Naive thymus-derived CD8-positive, alpha-beta T cell (primary cell): ENCODE measurements at regions not wholly inside any gene's neighbourhood (a gene's known extent, or its start where the extent isn't known, plus 50 kb on each side); places are given as distances from the start of the nearest gene placed in this dataset.

ENCODE experiments used
- ATAC-seq, 2 donors: fragments of 150-1000 bp; cut with Tn5 transposase in 1 of 2; sonication (Bioruptor Pico), chemical (Tn5 transposase) in 1 of 2; 1 replicate in 1 of 2; 2 replicates in 1 of 2; pipeline ENCODE4 v1.10.0; 2021; ENCODE audit warnings: mild to moderate bottlenecking in 2 of 2, moderate library complexity in 2 of 2
- POLR2A ChIA-PET: fragments of 350-600 bp; sonication (Branson Sonifier 250); formaldehyde crosslinking; loops from one replicate; lab custom pipeline; 2021; ENCODE audit warnings: antibody characterized with exemption; lab: Charles Lee
- DNase-seq, 10 donors: peaks; one replicate each; pipeline versions ENCODE4 v3.0.0 to v3.0.0-alpha.2; 2020 to 2022
- H3K27ac Mint-ChIP-seq, 10 donors: one replicate each; pipeline ENCODE4 v1.8.0; 2020 to 2022; ENCODE audit warnings: mild to moderate bottlenecking in 10 of 10, mixed read lengths in 10 of 10, moderate library complexity in 4 of 10, inconsistent platforms in 1 of 10
- H3K27me3 Mint-ChIP-seq, 5 donors: one replicate each; pipeline ENCODE4 v1.8.0; 2021 to 2022; ENCODE audit warnings: mixed read lengths in 5 of 5
- H3K36me3 Mint-ChIP-seq, 3 donors: one replicate each; pipeline ENCODE4 v1.8.0; 2020 to 2022; ENCODE audit warnings: mixed read lengths in 3 of 3, mild to moderate bottlenecking in 2 of 3, inconsistent platforms in 1 of 3
- H3K4me1 Mint-ChIP-seq, 4 donors: one replicate each; pipeline ENCODE4 v1.8.0; 2021 to 2022; ENCODE audit warnings: mixed read lengths in 4 of 4
- H3K4me3 Mint-ChIP-seq, 10 donors: one replicate each; pipeline ENCODE4 v1.8.0; 2020 to 2022; ENCODE audit warnings: mild to moderate bottlenecking in 10 of 10, mixed read lengths in 10 of 10, moderate library complexity in 6 of 10, inconsistent platforms in 1 of 10
- H3K9me3 Mint-ChIP-seq, 9 donors: one replicate each; pipeline ENCODE4 v1.8.0; 2020 to 2022; ENCODE audit warnings: mixed read lengths in 9 of 9, mild to moderate bottlenecking in 3 of 9, inconsistent platforms in 1 of 9, moderate library complexity in 1 of 9

GRCh38 chr2:78330193-78330592, 695.3 kb upstream of the REG3G start:
- POLR2A ChIA-PET, result no interaction called here
- no peaks in the 10 kb centered on the region for H3K27me3 Mint-ChIP-seq
- no peak overlapping the region for H3K4me3 Mint-ChIP-seq
- ATAC-seq (no peak), DNase-seq (no peak)
- no peak overlapping the region for H3K27ac Mint-ChIP-seq
- no peaks in the 10 kb centered on the region for H3K4me1 Mint-ChIP-seq
- H3K9me3 Mint-ChIP-seq, result peaks cover 0 to 16% (median 6%) of the 10 kb centered on the region in 9 donors
- H3K36me3 Mint-ChIP-seq, result no peaks in the 10 kb centered on the region

DNA sequence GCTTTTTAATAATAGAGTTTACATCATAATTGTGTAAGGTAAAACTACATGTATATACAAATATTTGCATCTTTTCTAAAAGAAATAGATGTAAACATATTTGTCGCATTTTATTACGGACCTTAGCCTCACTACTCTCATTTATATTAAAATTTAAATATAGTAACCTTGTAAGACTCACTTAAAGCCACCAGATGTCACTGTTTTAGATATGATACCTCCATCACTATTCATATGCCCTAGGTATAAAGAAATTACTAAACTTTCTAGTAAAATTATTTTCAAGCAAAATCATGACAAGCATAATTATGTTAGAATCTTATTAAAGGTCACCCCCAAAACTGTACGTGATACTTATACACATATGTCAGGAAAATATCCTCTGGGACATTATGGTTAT, 674.3 kb upstream of the REG3G start:
- Mint-ChIP-seq H3K9me3 (peaks cover 1 to 21% (median 12%) of the 10 kb centered on the region in 9 donors), H3K36me3 (no peaks in the 10 kb centered on the region), H3K4me3 (no peak overlapping the region), H3K4me1 (no peaks in the 10 kb centered on the region), H3K27me3 (no peaks in the 10 kb centered on the region), H3K27ac (no peak overlapping the region)
- POLR2A ChIA-PET, result no interaction called here
- no peak for ATAC-seq
- no peak for DNase-seq

GRCh38 chr2:78353168-78353567, 672.3 kb upstream of the REG3G start:
- DNase-seq (no peak), ATAC-seq (no peak)
- Mint-ChIP-seq H3K9me3 (peaks cover 1 to 33% (median 11%) of the 10 kb centered on the region in 9 donors), H3K4me3 (no peak overlapping the region), H3K27me3 (no peaks in the 10 kb centered on the region), H3K4me1 (no peaks in the 10 kb centered on the region), H3K36me3 (no peaks in the 10 kb centered on the region), H3K27ac (no peak overlapping the region)
- POLR2A ChIA-PET, result no interaction called here

- Mint-ChIP-seq H3K4me1 (no peaks in the 10 kb centered on the region), H3K4me3 (no peak overlapping the region)
Observed at GRCh38 chr2:78355967-78356366, 669.5 kb upstream of the REG3G start.

GRCh38 chr2:78383576-78383975, 641.9 kb upstream of the REG3G start:
- H3K4me1 Mint-ChIP-seq, result no peaks in the 10 kb centered on the region
- ATAC-seq, result no peak
- H3K36me3 Mint-ChIP-seq, result peaks cover 0 to 6% (median 0%) of the 10 kb centered on the region in 3 donors
- POLR2A ChIA-PET, result no interaction called here
- H3K27ac Mint-ChIP-seq, result no peak overlapping the region
- H3K9me3 Mint-ChIP-seq, result peaks cover 0 to 32% (median 13%) of the 10 kb centered on the region in 9 donors
- no peak for DNase-seq
- no peaks in the 10 kb centered on the region for H3K27me3 Mint-ChIP-seq
- no peak overlapping the region for H3K4me3 Mint-ChIP-seq

More at GRCh38 chr2:78355967-78356366, 669.5 kb upstream of the REG3G start:
- H3K27ac Mint-ChIP-seq, result no peak overlapping the region
- no peaks in the 10 kb centered on the region for H3K27me3 Mint-ChIP-seq
- POLR2A ChIA-PET, result no interaction called here
- H3K36me3 Mint-ChIP-seq, result peaks cover 0 to under 1% (median 0%) of the 10 kb centered on the region in 3 donors
- ATAC-seq (no peak), DNase-seq (no peak)
- peaks cover 3 to 38% (median 10%) of the 10 kb centered on the region in 9 donors for H3K9me3 Mint-ChIP-seq

- DNase-seq (no peak), ATAC-seq (no peak)
- H3K36me3 Mint-ChIP-seq, result no peaks in the 10 kb centered on the region
- H3K4me1 Mint-ChIP-seq, result no peaks in the 10 kb centered on the region
- H3K27me3 Mint-ChIP-seq, result no peaks in the 10 kb centered on the region
- H3K27ac Mint-ChIP-seq, result no peak overlapping the region
- peaks cover 12 to 69% (median 23%) of the 10 kb centered on the region in 9 donors for H3K9me3 Mint-ChIP-seq
- POLR2A ChIA-PET, result no interaction called here
- no peak overlapping the region for H3K4me3 Mint-ChIP-seq
Observed at GRCh38 chr2:78397198-78397597, 628.3 kb upstream of the REG3G start.

GRCh38 chr2:78407960-78408794, 617.3 kb upstream of the REG3G start:
- no peaks in the 10 kb centered on the region for H3K36me3 Mint-ChIP-seq
- H3K4me1 Mint-ChIP-seq, result no peaks in the 10 kb centered on the region
- DNase-seq (no peak), ATAC-seq (no peak)
- POLR2A ChIA-PET, result no interaction called here
- H3K9me3 Mint-ChIP-seq, result peaks cover 0 to 29% (median 11%) of the 10 kb centered on the region in 9 donors
- H3K4me3 Mint-ChIP-seq, result peak overlapping the region in 1 of 10 donors; percentile 2
- H3K27ac Mint-ChIP-seq, result no peak overlapping the region
- H3K27me3 Mint-ChIP-seq, result no peaks in the 10 kb centered on the region

DNA sequence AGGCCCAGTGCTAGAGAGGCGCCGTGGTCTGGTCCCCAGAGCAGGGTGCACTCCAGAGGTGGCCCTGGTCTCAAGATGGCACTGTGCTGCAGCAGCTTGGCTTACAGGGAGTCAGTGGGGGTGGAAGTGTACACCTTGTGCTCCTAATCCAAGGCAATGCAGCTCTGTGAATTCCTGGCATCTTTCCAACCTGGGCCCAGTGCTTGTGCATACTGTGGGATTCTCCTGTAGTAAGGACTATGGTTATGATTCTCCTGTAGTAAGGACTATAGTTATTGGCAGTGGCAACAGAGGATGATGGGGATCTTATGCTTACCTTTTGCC, 616.7 kb upstream of the REG3G start:
- Mint-ChIP-seq H3K9me3 (peaks cover 0 to 29% (median 11%) of the 10 kb centered on the region in 9 donors), H3K4me3 (no peak overlapping the region), H3K27me3 (no peaks in the 10 kb centered on the region), H3K36me3 (no peaks in the 10 kb centered on the region), H3K4me1 (no peaks in the 10 kb centered on the region), H3K27ac (no peak overlapping the region)
- ATAC-seq (no peak), DNase-seq (no peak)
- POLR2A ChIA-PET, result no interaction called here

DNA sequence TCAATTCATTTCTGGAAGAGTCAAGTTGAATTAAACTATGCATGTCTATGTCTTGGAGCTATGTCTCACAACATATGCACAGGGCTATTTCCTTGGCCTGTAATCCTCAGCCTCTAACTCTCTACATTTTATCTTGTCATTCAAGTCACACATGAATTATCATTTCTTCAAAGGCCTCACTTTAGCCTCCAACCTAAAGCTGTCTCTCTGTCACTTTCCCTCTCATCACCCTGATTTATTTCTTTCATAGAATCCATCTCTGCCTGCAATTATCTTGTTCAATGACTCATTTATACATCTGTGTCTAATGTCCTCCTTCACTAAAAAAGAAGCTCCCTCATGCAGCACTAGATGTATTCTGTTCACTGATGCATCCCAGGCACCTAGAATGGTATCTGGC, 614.2 kb upstream of the REG3G start:
- ATAC-seq, result no peak
- no peak overlapping the region for H3K4me3 Mint-ChIP-seq
- H3K4me1 Mint-ChIP-seq, result no peaks in the 10 kb centered on the region
- H3K9me3 Mint-ChIP-seq, result peaks cover 2 to 30% (median 15%) of the 10 kb centered on the region in 9 donors
- POLR2A ChIA-PET, result no interaction called here
- no peak overlapping the region for H3K27ac Mint-ChIP-seq
- peaks cover 0 to 5% (median 0%) of the 10 kb centered on the region in 3 donors for H3K36me3 Mint-ChIP-seq
- no peak for DNase-seq
- no peaks in the 10 kb centered on the region for H3K27me3 Mint-ChIP-seq

GRCh38 chr2:78416625-78417300, 608.7 kb upstream of the REG3G start:
- Mint-ChIP-seq H3K27me3 (no peaks in the 10 kb centered on the region), H3K4me1 (no peaks in the 10 kb centered on the region), H3K36me3 (peaks cover 0 to 11% (median 0%) of the 10 kb centered on the region in 3 donors), H3K9me3 (peaks cover 0 to 24% (median 7%) of the 10 kb centered on the region in 9 donors), H3K4me3 (no peak overlapping the region), H3K27ac (no peak overlapping the region)
- ATAC-seq, result no peak
- no peak for DNase-seq
- POLR2A ChIA-PET, result no interaction called here

DNA sequence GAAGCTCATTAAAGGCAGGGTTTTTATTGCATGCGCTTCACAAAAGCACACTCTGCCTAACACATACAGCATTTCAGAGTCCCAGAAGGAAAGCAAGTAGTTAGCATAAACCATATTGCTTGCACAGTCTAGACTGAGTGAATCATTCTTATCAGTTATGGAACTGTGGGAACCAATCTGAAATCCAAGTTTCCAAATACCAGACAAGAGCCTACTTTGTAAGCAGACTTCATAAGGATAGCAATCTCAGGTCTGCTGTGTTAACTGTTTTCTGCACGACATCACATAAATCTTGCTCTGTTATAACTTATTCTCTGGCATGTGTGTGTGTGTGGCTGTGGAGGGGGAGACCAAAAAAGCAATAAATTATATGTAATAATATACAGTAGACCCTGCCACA, 608.1 kb upstream of the REG3G start:
- POLR2A ChIA-PET, result no interaction called here
- Mint-ChIP-seq H3K4me3 (no peak overlapping the region), H3K4me1 (no peaks in the 10 kb centered on the region)

GRCh38 chr2:78418021-78418420, 607.5 kb upstream of the REG3G start:
- H3K4me3 Mint-ChIP-seq, result no peak overlapping the region
- POLR2A ChIA-PET, result no interaction called here
- peaks cover 0 to 11% (median 0%) of the 10 kb centered on the region in 3 donors for H3K36me3 Mint-ChIP-seq
- no peaks in the 10 kb centered on the region for H3K4me1 Mint-ChIP-seq
- DNase-seq (no peak), ATAC-seq (no peak)
- peaks cover 0 to 30% (median 7%) of the 10 kb centered on the region in 9 donors for H3K9me3 Mint-ChIP-seq
- H3K27me3 Mint-ChIP-seq, result no peaks in the 10 kb centered on the region
- no peak overlapping the region for H3K27ac Mint-ChIP-seq

More for the DNA sequence above, 608.1 kb upstream of the REG3G start:
- no peak overlapping the region for H3K27ac Mint-ChIP-seq
- H3K36me3 Mint-ChIP-seq, result peaks cover 0 to 11% (median 0%) of the 10 kb centered on the region in 3 donors
- peaks cover 0 to 29% (median 7%) of the 10 kb centered on the region in 9 donors for H3K9me3 Mint-ChIP-seq
- no peak for ATAC-seq
- no peak for DNase-seq
- no peaks in the 10 kb centered on the region for H3K27me3 Mint-ChIP-seq

- no peaks in the 10 kb centered on the region for H3K27me3 Mint-ChIP-seq
- POLR2A ChIA-PET, result no interaction called here
- no peak overlapping the region for H3K4me3 Mint-ChIP-seq
- ATAC-seq (no peak), DNase-seq (no peak)
- H3K27ac Mint-ChIP-seq, result no peak overlapping the region
- peaks cover 3 to 35% (median 9%) of the 10 kb centered on the region in 9 donors for H3K9me3 Mint-ChIP-seq
- peaks cover 0 to 11% (median 0%) of the 10 kb centered on the region in 3 donors for H3K36me3 Mint-ChIP-seq
- H3K4me1 Mint-ChIP-seq, result no peaks in the 10 kb centered on the region
Observed at GRCh38 chr2:78420132-78420531, 605.4 kb upstream of the REG3G start.
